Adipocyte (in vitro differentiated cells): ENCODE measurements at regions not wholly inside any gene's neighbourhood (a gene's known extent, or its start where the extent isn't known, plus 50 kb on each side); places are given as distances from the start of the nearest gene placed in this dataset.

Experiments
- DNase-seq: peaks from one replicate; pipeline ENCODE4 v3.0.0-alpha.2; 2015; ENCODE audit warnings: low read depth
- H3K27me3 ChIP-seq: replicated peaks from 2 replicates; pipeline ENCODE4 v1.7.0; 2013; ENCODE audit warnings: mild to moderate bottlenecking, low read length, moderate library complexity; ENCODE audit not compliant: control insufficient read depth, insufficient read depth
- H3K36me3 ChIP-seq: 2 replicates; pipeline ENCODE4 v1.7.0; 2013; ENCODE audit warnings: low read length, mild to moderate bottlenecking, moderate library complexity; ENCODE audit not compliant: control insufficient read depth, insufficient read depth, severe bottlenecking
- H3K4me1 ChIP-seq: 2 replicates; pipeline ENCODE4 v1.7.0; 2013; ENCODE audit warnings: mild to moderate bottlenecking, low read length, moderate library complexity; ENCODE audit not compliant: control insufficient read depth, insufficient read depth
- H3K4me3 ChIP-seq: 2 replicates; pipeline ENCODE4 v1.7.0; 2013; ENCODE audit warnings: mild to moderate bottlenecking, low read length, moderate library complexity
- H3K9ac ChIP-seq: 2 replicates; pipeline ENCODE4 v1.7.0; 2013; ENCODE audit warnings: mild to moderate bottlenecking, low read length, moderate library complexity
- H3K9me3 ChIP-seq: 2 replicates; pipeline ENCODE4 v1.7.0; 2013; ENCODE audit warnings: mild to moderate bottlenecking, low read length, moderate library complexity; ENCODE audit not compliant: control insufficient read depth

DNA sequence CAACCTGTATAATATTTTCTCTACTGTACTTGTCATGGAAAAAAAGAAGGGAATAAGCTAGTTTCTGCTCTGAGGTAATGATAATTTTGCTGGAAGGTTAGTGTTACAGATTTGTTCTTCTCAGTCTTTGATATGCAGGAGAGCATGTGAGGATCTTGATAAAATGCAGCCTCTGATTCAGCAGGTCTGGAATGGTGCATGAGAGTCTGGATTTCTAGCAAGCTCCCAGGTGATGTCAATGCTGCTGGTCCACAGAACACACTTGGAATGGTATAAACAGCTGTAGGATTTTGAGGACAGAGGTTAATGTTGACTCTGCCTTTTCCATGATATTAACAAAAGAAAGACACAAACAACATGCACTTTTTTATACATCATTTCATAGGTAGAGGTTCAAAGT is 173.6 kb downstream of the NDFIP2 start:
- H3K36me3 ChIP-seq, result no peaks in the 10 kb centered on the region
- H3K9ac ChIP-seq, result no peak overlapping the region
- H3K27me3 ChIP-seq, result no peaks in the 10 kb centered on the region
- no peaks in the 10 kb centered on the region for H3K9me3 ChIP-seq
- H3K4me3 ChIP-seq, result no peak overlapping the region
- H3K4me1 ChIP-seq, result peaks cover 14% of the 10 kb centered on the region
- no peak for DNase-seq

DNA sequence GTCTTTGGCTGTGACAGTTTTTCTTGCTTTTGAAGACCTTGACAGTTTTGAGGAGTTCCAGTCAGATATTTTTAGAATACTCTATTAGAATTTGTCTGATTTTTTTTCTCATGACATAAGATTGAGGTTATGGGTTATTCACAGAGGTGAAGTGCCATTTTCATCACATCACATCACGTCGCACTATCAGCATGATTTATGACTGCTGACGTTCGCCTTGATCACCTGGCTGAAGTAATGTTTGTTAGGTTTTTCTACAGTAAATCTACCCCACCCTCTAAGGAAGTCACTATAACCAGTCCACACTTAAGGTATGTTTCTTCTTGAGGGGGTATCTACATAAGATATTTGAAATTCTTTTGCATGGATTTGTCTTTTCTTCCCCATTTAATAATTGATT is 169.7 kb downstream of the NDFIP2 start:
- Histone ChIP-seq H3K9ac (no peak overlapping the region), H3K36me3 (no peaks in the 10 kb centered on the region), H3K4me3 (no peak overlapping the region), H3K4me1 (no peaks in the 10 kb centered on the region), H3K9me3 (no peaks in the 10 kb centered on the region), H3K27me3 (no peaks in the 10 kb centered on the region)
- DNase-seq, result no peak

DNA sequence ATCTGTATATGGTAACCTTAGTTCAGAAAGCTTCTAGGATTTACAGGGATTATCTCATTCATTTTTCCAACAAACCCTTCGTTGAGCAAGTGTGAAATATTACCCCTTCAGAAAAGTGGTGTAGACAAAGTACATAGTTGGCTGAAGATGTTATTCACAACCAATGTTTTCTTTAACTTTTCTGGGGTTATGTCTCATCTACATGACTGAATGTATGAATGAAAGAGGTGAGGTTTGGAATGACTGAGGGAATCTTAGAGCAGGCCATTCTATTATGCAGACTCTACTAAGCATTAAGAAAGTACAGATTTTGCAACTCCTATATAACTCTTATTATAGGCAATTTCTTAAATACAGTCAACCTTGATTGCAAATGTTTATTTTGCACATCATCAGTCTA is 167.2 kb downstream of the NDFIP2 start:
- Histone ChIP-seq H3K27me3 (no peaks in the 10 kb centered on the region), H3K9ac (no peak overlapping the region), H3K4me3 (no peak overlapping the region), H3K36me3 (no peaks in the 10 kb centered on the region), H3K9me3 (no peaks in the 10 kb centered on the region), H3K4me1 (no peaks in the 10 kb centered on the region)
- no peak for DNase-seq

DNA sequence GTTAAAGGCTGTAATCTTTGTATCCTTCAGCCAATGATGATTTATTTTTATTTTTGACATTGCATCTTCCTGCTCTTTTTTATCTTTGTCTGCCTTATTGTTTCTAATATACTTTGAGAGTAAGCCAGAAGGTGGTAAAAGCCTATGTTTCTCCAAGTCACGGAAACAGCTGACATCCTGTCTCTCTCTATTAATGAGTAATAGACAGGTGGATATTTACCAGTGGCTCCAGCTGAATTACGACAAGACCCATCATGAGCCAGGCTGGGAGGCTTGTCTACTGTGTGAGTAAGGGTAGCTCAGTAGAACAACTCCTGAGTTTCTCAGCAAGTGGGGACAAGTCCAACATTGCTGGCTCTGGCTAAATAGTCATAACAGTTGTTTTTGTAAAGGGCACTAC is 166.6 kb downstream of the NDFIP2 start:
- no peak overlapping the region for H3K4me3 ChIP-seq
- H3K36me3 ChIP-seq, result no peaks in the 10 kb centered on the region
- H3K9me3 ChIP-seq, result no peaks in the 10 kb centered on the region
- no peaks in the 10 kb centered on the region for H3K27me3 ChIP-seq
- H3K9ac ChIP-seq, result no peak overlapping the region
- H3K4me1 ChIP-seq, result no peaks in the 10 kb centered on the region
- no peak for DNase-seq

DNA sequence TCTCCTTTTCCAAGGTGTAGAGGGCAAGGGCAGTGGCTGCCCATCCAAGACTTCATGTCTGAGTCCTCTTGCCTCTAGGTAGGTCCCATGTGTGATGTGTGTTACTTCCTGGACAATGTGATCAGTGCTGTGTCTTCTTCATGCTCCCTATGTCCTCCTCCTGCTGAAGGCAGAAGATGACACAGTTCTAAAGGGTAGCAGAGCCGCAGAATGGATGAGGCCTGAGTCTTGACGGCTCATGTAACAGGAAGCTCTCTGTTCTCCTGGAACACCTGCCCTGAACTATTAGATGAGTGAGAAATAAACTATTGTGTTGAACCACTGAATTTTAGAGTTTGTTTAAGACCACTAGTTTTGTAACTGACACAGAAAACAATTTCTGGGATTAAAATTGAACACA is 165.9 kb downstream of the NDFIP2 start:
- no peaks in the 10 kb centered on the region for H3K27me3 ChIP-seq
- H3K4me1 ChIP-seq, result no peaks in the 10 kb centered on the region
- no peaks in the 10 kb centered on the region for H3K9me3 ChIP-seq
- no peaks in the 10 kb centered on the region for H3K36me3 ChIP-seq
- no peak overlapping the region for H3K4me3 ChIP-seq
- DNase-seq, result no peak
- H3K9ac ChIP-seq, result no peak overlapping the region

DNA sequence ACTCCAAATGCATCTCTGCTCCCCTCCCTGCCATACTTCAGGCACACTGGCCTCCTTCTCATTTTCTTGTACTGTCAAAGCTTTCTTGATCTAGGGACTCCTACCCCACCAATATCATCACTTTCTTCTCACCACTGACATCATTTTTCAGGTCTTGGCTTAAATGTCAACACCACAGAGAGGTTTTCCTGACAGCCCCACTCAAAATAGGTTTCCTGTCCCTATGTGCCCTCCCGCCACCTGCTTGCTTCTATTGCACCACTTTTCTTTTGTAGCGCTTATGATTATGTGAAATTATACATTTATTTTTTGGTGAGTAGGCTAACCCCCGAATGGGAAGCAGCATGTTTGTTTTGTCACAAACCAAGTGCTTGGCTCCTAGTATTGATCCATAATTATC is 164.6 kb downstream of the NDFIP2 start:
- no peak overlapping the region for H3K4me3 ChIP-seq
- H3K4me1 ChIP-seq, result no peaks in the 10 kb centered on the region
- no peak overlapping the region for H3K9ac ChIP-seq
- no peaks in the 10 kb centered on the region for H3K27me3 ChIP-seq
- no peaks in the 10 kb centered on the region for H3K9me3 ChIP-seq
- H3K36me3 ChIP-seq, result no peaks in the 10 kb centered on the region
- DNase-seq, result no peak

DNA sequence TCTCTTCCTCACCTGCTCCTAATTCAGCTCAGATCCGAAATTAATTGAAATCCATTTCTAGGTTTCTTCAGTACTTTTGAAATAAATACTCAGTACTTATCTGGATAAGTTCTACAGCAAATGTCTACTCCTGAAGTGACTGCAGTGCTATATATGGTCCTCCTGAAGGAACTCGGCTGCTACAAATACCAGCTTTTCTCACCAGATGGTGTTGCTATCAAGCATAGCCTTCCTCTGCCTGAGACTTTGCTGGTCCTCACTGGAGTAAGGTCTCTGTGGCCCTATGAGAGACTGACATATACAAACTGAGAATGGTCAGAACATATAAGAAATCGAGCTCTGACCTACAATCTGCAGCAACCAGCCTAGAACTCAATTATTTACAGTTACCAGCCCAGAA is 161.6 kb downstream of the NDFIP2 start:
- H3K4me1 ChIP-seq, result peaks cover 2% of the 10 kb centered on the region
- H3K4me3 ChIP-seq, result no peak overlapping the region
- no peaks in the 10 kb centered on the region for H3K27me3 ChIP-seq
- no peaks in the 10 kb centered on the region for H3K9me3 ChIP-seq
- no peak overlapping the region for H3K9ac ChIP-seq
- DNase-seq, result no peak
- H3K36me3 ChIP-seq, result no peaks in the 10 kb centered on the region

DNA sequence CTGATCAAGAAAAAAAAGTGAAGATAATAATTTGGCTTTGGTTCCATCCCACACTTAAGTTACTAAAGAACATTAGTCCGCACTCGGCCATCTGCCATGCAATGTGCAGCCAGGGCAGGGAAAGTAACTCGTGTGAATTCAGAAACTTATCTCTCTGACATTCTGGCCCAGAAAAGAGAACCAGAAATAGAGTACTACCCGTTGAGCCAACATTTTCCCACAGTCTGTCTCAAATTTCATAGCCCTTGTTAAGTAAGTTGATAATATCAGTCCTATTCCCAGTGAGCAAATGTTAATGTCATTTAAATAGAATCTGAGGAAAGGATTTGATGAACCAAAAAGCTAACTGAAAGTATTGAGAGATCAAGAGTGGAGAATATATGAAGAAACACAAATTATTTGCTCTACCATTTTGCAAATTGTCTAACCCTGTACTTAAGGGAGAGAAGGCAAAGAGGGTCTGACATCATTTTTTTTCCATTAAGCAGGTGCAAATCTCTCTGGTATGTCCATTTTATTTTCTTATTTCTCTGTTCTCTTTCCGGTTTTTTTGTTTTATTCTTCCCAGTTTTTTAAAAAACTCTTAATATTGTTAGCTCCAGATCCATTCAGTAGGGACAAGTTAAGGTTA is 156.3 kb downstream of the NDFIP2 start:
- DNase-seq, result peak; percentile 26
- H3K27me3 ChIP-seq, result no peaks in the 10 kb centered on the region
- no peaks in the 10 kb centered on the region for H3K36me3 ChIP-seq
- H3K4me1 ChIP-seq, result peaks cover 11% of the 10 kb centered on the region
- no peak overlapping the region for H3K9ac ChIP-seq
- no peak overlapping the region for H3K4me3 ChIP-seq
- no peaks in the 10 kb centered on the region for H3K9me3 ChIP-seq

DNA sequence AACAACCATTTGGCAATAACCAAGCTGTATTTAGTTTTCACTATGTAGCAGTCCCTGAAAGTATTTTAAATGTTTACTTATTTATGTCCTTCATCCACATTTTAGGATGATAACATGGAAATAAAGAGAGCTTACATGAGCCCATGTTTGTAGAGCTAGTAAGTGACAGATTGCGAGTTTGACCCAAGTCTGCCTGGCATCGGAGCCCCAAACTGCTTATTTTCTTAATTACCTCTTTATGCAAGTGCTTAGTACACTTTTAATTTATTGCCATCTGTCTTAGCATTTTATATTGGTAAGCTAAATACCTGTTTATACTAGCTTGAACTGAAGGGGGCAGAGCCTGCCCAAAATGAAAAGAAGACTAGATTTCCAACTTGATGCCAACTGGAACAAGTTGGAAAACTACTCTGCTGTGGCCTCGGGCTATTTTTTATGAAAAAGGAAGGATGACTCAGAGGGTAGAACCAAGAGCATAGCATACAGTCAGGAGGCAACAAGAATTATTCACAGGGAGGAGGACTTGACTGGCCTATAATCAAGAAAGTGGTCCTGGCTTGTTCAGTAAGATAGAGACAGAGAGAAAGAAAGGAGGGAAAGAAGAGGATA is 150.2 kb downstream of the NDFIP2 start:
- Histone ChIP-seq H3K9me3 (no peaks in the 10 kb centered on the region), H3K9ac (no peak overlapping the region), H3K36me3 (no peaks in the 10 kb centered on the region), H3K27me3 (no peaks in the 10 kb centered on the region), H3K4me3 (no peak overlapping the region), H3K4me1 (peaks cover 11% of the 10 kb centered on the region)
- peak; percentile 96 for DNase-seq

DNA sequence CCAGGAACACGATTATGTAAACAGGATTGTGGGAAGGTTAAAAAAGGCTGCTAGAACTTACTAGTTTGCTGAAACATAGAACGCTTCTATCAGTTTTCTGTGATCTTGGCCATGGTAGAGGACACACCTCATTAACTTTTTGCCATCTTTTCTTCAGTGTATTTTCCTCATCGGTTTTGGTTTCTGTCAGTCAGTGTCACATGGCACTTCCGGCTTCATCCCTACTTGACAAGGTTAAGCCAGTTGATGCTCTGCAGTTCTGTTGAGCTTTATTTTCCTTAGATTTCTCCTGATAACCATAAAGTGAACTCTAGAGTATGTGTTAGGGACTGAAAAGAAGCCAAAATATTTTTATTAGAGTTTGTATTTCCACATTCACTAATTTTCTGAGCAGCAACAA is 147.5 kb downstream of the NDFIP2 start:
- H3K4me1 ChIP-seq, result peaks cover 11% of the 10 kb centered on the region
- H3K27me3 ChIP-seq, result no peaks in the 10 kb centered on the region
- peak; percentile 26 for DNase-seq
- H3K36me3 ChIP-seq, result no peaks in the 10 kb centered on the region
- peak overlapping the region; percentile 59 for H3K4me3 ChIP-seq
- no peak overlapping the region for H3K9ac ChIP-seq
- H3K9me3 ChIP-seq, result no peaks in the 10 kb centered on the region

DNA sequence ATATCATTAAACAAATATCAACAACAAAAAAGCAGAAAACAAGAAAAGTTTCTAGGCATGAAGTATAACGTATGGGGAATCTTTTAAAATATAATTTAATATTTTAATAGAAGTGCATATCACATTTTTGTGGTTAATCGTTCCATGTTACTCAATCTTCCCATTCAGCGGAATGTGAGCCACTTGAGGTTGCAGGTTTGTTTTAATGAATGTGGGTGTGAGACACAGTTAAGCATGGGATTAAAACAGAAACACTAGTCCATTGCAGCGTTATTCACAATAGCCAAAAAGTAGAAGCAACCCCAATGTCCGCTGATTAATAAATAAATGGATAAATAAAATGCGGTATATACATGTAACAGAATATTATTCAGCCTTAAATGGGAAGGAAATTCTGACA is 146.0 kb downstream of the NDFIP2 start:
- Histone ChIP-seq H3K27me3 (no peaks in the 10 kb centered on the region), H3K4me3 (no peak overlapping the region), H3K9me3 (no peaks in the 10 kb centered on the region), H3K36me3 (no peaks in the 10 kb centered on the region), H3K4me1 (peaks cover 11% of the 10 kb centered on the region), H3K9ac (no peak overlapping the region)
- DNase-seq, result no peak

DNA sequence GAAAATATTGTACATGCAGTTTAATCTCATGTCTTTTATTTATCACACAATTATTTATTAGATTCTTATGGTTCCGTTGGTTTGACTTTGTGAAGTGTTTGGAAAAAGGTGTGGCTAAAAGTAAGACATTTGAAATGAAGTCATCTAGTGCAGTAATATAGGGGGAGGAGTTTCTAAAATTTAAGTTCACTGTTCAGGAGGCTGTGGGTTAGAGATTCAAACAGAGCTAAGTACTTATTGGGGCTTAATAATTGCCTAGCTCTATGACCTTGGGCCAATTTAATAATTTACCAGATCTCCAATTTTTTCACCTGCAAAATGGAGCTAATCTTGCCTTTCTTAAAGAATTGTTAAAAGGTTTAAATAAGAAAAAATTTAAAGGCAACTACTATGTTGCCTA is 144.6 kb downstream of the NDFIP2 start:
- no peaks in the 10 kb centered on the region for H3K27me3 ChIP-seq
- H3K36me3 ChIP-seq, result no peaks in the 10 kb centered on the region
- peaks cover 8% of the 10 kb centered on the region for H3K9me3 ChIP-seq
- no peak overlapping the region for H3K9ac ChIP-seq
- no peaks in the 10 kb centered on the region for H3K4me1 ChIP-seq
- no peak overlapping the region for H3K4me3 ChIP-seq
- DNase-seq, result no peak
